ENCODE measurements at regions not wholly inside any gene's neighbourhood (a gene's known extent, or its start where the extent isn't known, plus 50 kb on each side); places are given as distances from the start of the nearest gene placed in this dataset.

GRCh38 chr4:64846417-64846816 lies 437.2 kb upstream of the TECRL start:
- TF ChIP-seq ZNF384 (IDR thresholded peaks at IDR 0.05), result no peak
- TF ChIP-seq L3MBTL2 (conservative IDR thresholded peaks at IDR 0.05), result no peak
- TF ChIP-seq BHLHE40 (IDR thresholded peaks at IDR 0.05; ENCODE audit: borderline replicate concordance), result no peak
- TF ChIP-seq TARDBP (IDR thresholded peaks at IDR 0.05), result no peak
- TF ChIP-seq, protein P1, sequence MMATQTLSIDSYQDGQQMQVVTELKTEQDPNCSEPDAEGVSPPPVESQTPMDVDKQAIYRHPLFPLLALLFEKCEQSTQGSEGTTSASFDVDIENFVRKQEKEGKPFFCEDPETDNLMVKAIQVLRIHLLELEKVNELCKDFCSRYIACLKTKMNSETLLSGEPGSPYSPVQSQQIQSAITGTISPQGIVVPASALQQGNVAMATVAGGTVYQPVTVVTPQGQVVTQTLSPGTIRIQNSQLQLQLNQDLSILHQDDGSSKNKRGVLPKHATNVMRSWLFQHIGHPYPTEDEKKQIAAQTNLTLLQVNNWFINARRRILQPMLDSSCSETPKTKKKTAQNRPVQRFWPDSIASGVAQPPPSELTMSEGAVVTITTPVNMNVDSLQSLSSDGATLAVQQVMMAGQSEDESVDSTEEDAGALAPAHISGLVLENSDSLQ (IDR thresholded peaks at IDR 0.05), result no peak
- TF ChIP-seq SUZ12 (IDR thresholded peaks at IDR 0.05), result no peak
- TF ChIP-seq CTBP1 (IDR thresholded peaks at IDR 0.05; ENCODE audit: borderline replicate concordance), result no peak
- TF ChIP-seq HDGF (IDR thresholded peaks at IDR 0.05; ENCODE audit: borderline replicate concordance), result no peak
- no peak for TF ChIP-seq FOXK2 (IDR thresholded peaks at IDR 0.05)
- no peak for TF ChIP-seq NFRKB (IDR thresholded peaks at IDR 0.05)
- TF ChIP-seq ARNT (IDR thresholded peaks at IDR 0.05), result no peak
- no peak for TF ChIP-seq FOXA1 (IDR thresholded peaks at IDR 0.05)
